ENCODE measurements at regions not wholly inside any gene's neighbourhood (a gene's known extent, or its start where the extent isn't known, plus 50 kb on each side); places are given as distances from the start of the nearest gene placed in this dataset.
"Not testable (repeated sequence)": the region's sequence is repeated elsewhere in the genome, so short reads cannot be mapped to it uniquely, and the experiment has no call there.

- Histone ChIP-seq H3K4me3 (no peak overlapping the region), H3K9me3 (no peaks in the 10 kb centered on the region), H3K27ac (no peak overlapping the region), H3K27me3 (no peaks in the 10 kb centered on the region), H3K36me3 (no peaks in the 10 kb centered on the region), H3K4me1 (no peaks in the 10 kb centered on the region)
- in situ Hi-C loops (cut with MboI; ENCODE audit: low pct_ligation_motif_present in 1 of 4, low pct_unique_long_range_greater_than_20kb in 1 of 4, low sequenced_read_pairs in 3 of 4) (no loop called here), intact Hi-C loops (cut with DNase I; ENCODE audit: low total_unique reads) (no loop called here)
- TF ChIP-seq EP300 (IDR thresholded peaks at IDR 0.05; ENCODE audit: low read depth), result no peak
- no peak for TF ChIP-seq POLR2A (IDR thresholded peaks at IDR 0.05)
- no peak for TF ChIP-seq POLR2AphosphoS5 (IDR thresholded peaks at IDR 0.05)
- no peak for TF ChIP-seq CTCF (IDR thresholded peaks at IDR 0.05)
- 88% methylated on average over 2 of the region's 2 CpGs; no CpG with 5 or more reads in 1 of the 2 donors for WGBS, 2 donors (ENCODE audit: low coverage in 1 of 2)
- DNase-seq, result no peak
Measured at GRCh38 chr2:65751408-65751807, 319.0 kb upstream of the SPRED2 start.

- intact Hi-C loops (cut with DNase I; ENCODE audit: low total_unique reads), result no loop called here
- Histone ChIP-seq H3K27ac (no peak overlapping the region), H3K4me3 (no peak overlapping the region), H3K36me3 (no peaks in the 10 kb centered on the region), H3K4me1 (no peaks in the 10 kb centered on the region), H3K27me3 (no peaks in the 10 kb centered on the region), H3K9me3 (no peaks in the 10 kb centered on the region)
- TF ChIP-seq POLR2AphosphoS5 (IDR thresholded peaks at IDR 0.05) (no peak), EP300 (IDR thresholded peaks at IDR 0.05; ENCODE audit: low read depth) (no peak), CTCF (IDR thresholded peaks at IDR 0.05) (no peak), POLR2A (IDR thresholded peaks at IDR 0.05) (no peak)
- DNase-seq, result no peak
- in situ Hi-C loops (cut with MboI; ENCODE audit: low pct_ligation_motif_present in 1 of 4, low pct_unique_long_range_greater_than_20kb in 1 of 4, low sequenced_read_pairs in 3 of 4), result no loop called here
- 50 to 57% methylated on average over 1 to 3 of the region's 3 CpGs for WGBS, 2 donors (ENCODE audit: low coverage in 1 of 2)
Measured at GRCh38 chr2:65749545-65749944, 317.1 kb upstream of the SPRED2 start.

GRCh38 chr2:65747875-65748274, 315.5 kb upstream of the SPRED2 start:
- intact Hi-C loops (cut with DNase I; ENCODE audit: low total_unique reads), result not testable (repeated sequence)

GRCh38 chr2:65746931-65747675, 314.7 kb upstream of the SPRED2 start:
- Histone ChIP-seq H3K4me1 (no peaks in the 10 kb centered on the region), H3K9me3 (no peaks in the 10 kb centered on the region), H3K27ac (no peak overlapping the region), H3K27me3 (no peaks in the 10 kb centered on the region), H3K36me3 (no peaks in the 10 kb centered on the region), H3K4me3 (no peak overlapping the region)
- TF ChIP-seq POLR2AphosphoS5 (IDR thresholded peaks at IDR 0.05) (no peak), EP300 (IDR thresholded peaks at IDR 0.05; ENCODE audit: low read depth) (no peak)
- DNase-seq, result no peak
- intact Hi-C loops (cut with DNase I; ENCODE audit: low total_unique reads) (no loop called here), in situ Hi-C loops (cut with MboI; ENCODE audit: low pct_ligation_motif_present in 1 of 4, low pct_unique_long_range_greater_than_20kb in 1 of 4, low sequenced_read_pairs in 3 of 4) (no loop called here)
- 47 to 67% methylated on average over 3 to 11 of the region's 11 CpGs for WGBS, 2 donors (ENCODE audit: low coverage in 1 of 2)

More at GRCh38 chr2:65747875-65748274, 315.5 kb upstream of the SPRED2 start:
- H3K4me1 ChIP-seq; in situ Hi-C loops (cut with MboI; ENCODE audit: low pct_ligation_motif_present in 1 of 4, low pct_unique_long_range_greater_than_20kb in 1 of 4, low sequenced_read_pairs in 3 of 4); H3K9me3 ChIP-seq; H3K27me3 ChIP-seq; DNase-seq; H3K4me3 ChIP-seq; H3K27ac ChIP-seq; H3K36me3 ChIP-seq: not testable (repeated sequence)
- WGBS, 2 donors (ENCODE audit: low coverage in 1 of 2), result 58 to 67% methylated on average over 4 of the region's 4 CpGs

- no peak for DNase-seq
- no peaks in the 10 kb centered on the region for H3K27me3 ChIP-seq
- no peak overlapping the region for H3K4me3 ChIP-seq
- no peaks in the 10 kb centered on the region for H3K4me1 ChIP-seq
- TF ChIP-seq POLR2AphosphoS5 (IDR thresholded peaks at IDR 0.05), result no peak
- TF ChIP-seq POLR2A (IDR thresholded peaks at IDR 0.05), result no peak
- no peak for TF ChIP-seq EP300 (IDR thresholded peaks at IDR 0.05; ENCODE audit: low read depth)
- no peak for TF ChIP-seq CTCF (IDR thresholded peaks at IDR 0.05)
- WGBS, 2 donors (ENCODE audit: low coverage in 1 of 2), result 86 to 89% methylated on average over 6 of the region's 6 CpGs
- H3K36me3 ChIP-seq, result no peaks in the 10 kb centered on the region
- intact Hi-C loops (cut with DNase I; ENCODE audit: low total_unique reads), result no loop called here
- in situ Hi-C loops (cut with MboI; ENCODE audit: low pct_ligation_motif_present in 1 of 4, low pct_unique_long_range_greater_than_20kb in 1 of 4, low sequenced_read_pairs in 3 of 4), result no loop called here
- H3K9me3 ChIP-seq, result no peaks in the 10 kb centered on the region
- no peak overlapping the region for H3K27ac ChIP-seq
Measured at GRCh38 chr2:65744477-65745200, 312.2 kb upstream of the SPRED2 start.
